Left lung (tissue), 4 donors: ENCODE measurements at regions not wholly inside any gene's neighbourhood (a gene's known extent, or its start where the extent isn't known, plus 50 kb on each side); places are given as distances from the start of the nearest gene placed in this dataset.

Source experiments
- ATAC-seq: fragments of 200-7000 bp; cut with Tn5 transposase; one replicate; pipeline ENCODE4 v1.9.1; 2020; ENCODE audit warnings: moderate library complexity
- DNase-seq, 4 donors: peaks; one replicate each; pipeline ENCODE4 v3.0.0-alpha.2; 2013 to 2020
- H3K27ac ChIP-seq, 2 donors: fragments of 200-600 bp; sonication (generic) in 1 of 2; one replicate each; pipeline versions ENCODE4 v1.5.0 to v1.8.0; 2020 to 2021
- H3K27me3 ChIP-seq, 2 donors: fragments of 200-600 bp; sonication (generic) in 1 of 2; one replicate each; pipeline versions ENCODE4 v1.5.0 to v1.8.0; 2020 to 2021
- H3K36me3 ChIP-seq, 2 donors: fragments of 200-600 bp; sonication (generic) in 1 of 2; one replicate each; pipeline versions ENCODE4 v1.5.0 to v1.8.0; 2020 to 2021
- H3K4me1 ChIP-seq, 2 donors: fragments of 200-600 bp; one replicate each; pipeline ENCODE4 v1.8.0; 2021
- H3K4me3 ChIP-seq, 2 donors: fragments of 200-600 bp; sonication (generic) in 1 of 2; one replicate each; pipeline versions ENCODE4 v1.5.0 to v1.8.0; 2020 to 2021; ENCODE audit warnings: mild to moderate bottlenecking in 1 of 2
- H3K9me3 ChIP-seq, 2 donors: fragments of 200-600 bp; sonication (generic) in 1 of 2; one replicate each; pipeline versions ENCODE4 v1.5.0 to v1.8.0; 2020 to 2021
- intact Hi-C, 2 donors: fragments of 100-400 bp; cut with DNase I; formaldehyde crosslinking; loops; one replicate each; pipeline versions ENCODE4 v1.11.2 to v1.14.2; 2022
- TF ChIP-seq, protein P1 (sequence below), 2 donors: fragments of 200-600 bp; sonication (generic) in 1 of 2; IDR thresholded peaks; one replicate each; pipeline versions ENCODE4 v1.5.0 to v1.8.0; 2021; ENCODE audit warnings: antibody characterized with exemption in 2 of 2
- donor health status: DM: no; HTN: yes; CAD: no.
- donor health status: DM: no; HTN: no; CAD: no.

DNA sequence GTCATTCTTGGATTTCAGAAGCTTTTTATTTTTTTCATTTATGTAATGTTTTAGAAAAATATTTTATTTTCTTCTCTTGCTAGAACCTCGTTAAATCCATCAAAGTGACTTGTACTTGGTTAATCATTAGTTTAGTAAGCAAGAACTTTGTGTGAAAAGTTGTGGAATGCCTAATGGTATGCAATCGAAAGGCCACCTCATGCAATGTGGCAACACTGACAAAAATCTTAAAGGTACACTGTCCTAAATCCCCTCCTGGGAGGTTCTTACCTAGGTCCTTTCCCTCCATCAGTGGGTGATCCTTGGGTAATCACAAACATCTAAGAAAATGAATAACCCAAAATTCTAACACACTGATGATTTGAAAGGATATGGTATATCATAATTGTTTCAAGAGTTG, 304.2 kb downstream of the DNAH5 start:
- DNase-seq (no peak), ATAC-seq (no peak)
- TF ChIP-seq, protein P1, sequence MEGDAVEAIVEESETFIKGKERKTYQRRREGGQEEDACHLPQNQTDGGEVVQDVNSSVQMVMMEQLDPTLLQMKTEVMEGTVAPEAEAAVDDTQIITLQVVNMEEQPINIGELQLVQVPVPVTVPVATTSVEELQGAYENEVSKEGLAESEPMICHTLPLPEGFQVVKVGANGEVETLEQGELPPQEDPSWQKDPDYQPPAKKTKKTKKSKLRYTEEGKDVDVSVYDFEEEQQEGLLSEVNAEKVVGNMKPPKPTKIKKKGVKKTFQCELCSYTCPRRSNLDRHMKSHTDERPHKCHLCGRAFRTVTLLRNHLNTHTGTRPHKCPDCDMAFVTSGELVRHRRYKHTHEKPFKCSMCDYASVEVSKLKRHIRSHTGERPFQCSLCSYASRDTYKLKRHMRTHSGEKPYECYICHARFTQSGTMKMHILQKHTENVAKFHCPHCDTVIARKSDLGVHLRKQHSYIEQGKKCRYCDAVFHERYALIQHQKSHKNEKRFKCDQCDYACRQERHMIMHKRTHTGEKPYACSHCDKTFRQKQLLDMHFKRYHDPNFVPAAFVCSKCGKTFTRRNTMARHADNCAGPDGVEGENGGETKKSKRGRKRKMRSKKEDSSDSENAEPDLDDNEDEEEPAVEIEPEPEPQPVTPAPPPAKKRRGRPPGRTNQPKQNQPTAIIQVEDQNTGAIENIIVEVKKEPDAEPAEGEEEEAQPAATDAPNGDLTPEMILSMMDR (IDR thresholded peaks at IDR 0.05): no peak
- H3K27ac ChIP-seq: no peak overlapping the region
- no peaks in the 10 kb centered on the region for H3K27me3 ChIP-seq
- H3K4me1 ChIP-seq: no peaks in the 10 kb centered on the region
- intact Hi-C loops: no loop called here
- H3K9me3 ChIP-seq: peaks cover 0 to 2% of the 10 kb centered on the region in 2 donors
- no peaks in the 10 kb centered on the region for H3K36me3 ChIP-seq
- H3K4me3 ChIP-seq: no peak overlapping the region

GRCh38 chr5:13632676-13633075, 311.8 kb downstream of the DNAH5 start:
- Histone ChIP-seq H3K36me3 (no peaks in the 10 kb centered on the region), H3K4me1 (no peaks in the 10 kb centered on the region), H3K27me3 (no peaks in the 10 kb centered on the region), H3K9me3 (peaks cover 0 to 2% of the 10 kb centered on the region in 2 donors), H3K4me3 (no peak overlapping the region), H3K27ac (no peak overlapping the region)
- ATAC-seq (no peak), DNase-seq (no peak)
- TF ChIP-seq, protein P1 (IDR thresholded peaks at IDR 0.05): no peak
- intact Hi-C loops: no loop called here

GRCh38 chr5:13629218-13629617, 315.3 kb downstream of the DNAH5 start:
- no peak for ATAC-seq
- peaks cover 0 to 6% of the 10 kb centered on the region in 2 donors for H3K9me3 ChIP-seq

GRCh38 chr5:13627673-13628454, 316.6 kb downstream of the DNAH5 start:
- H3K36me3 ChIP-seq: no peaks in the 10 kb centered on the region

More at GRCh38 chr5:13629218-13629617, 315.3 kb downstream of the DNAH5 start:
- TF ChIP-seq, protein P1 (IDR thresholded peaks at IDR 0.05): no peak
- H3K4me1 ChIP-seq: no peaks in the 10 kb centered on the region
- no peak for DNase-seq
- no peaks in the 10 kb centered on the region for H3K27me3 ChIP-seq
- H3K27ac ChIP-seq: no peak overlapping the region
- no peak overlapping the region for H3K4me3 ChIP-seq
- H3K36me3 ChIP-seq: no peaks in the 10 kb centered on the region
- intact Hi-C loops: no loop called here

GRCh38 chr5:13625616-13626198, 318.8 kb downstream of the DNAH5 start:
- intact Hi-C loops: no loop called here
- no peaks in the 10 kb centered on the region for H3K27me3 ChIP-seq
- H3K9me3 ChIP-seq: peaks cover 0 to 4% of the 10 kb centered on the region in 2 donors
- H3K4me1 ChIP-seq: no peaks in the 10 kb centered on the region
- TF ChIP-seq, protein P1 (IDR thresholded peaks at IDR 0.05): no peak
- ATAC-seq: no peak
- DNase-seq: no peak
- no peak overlapping the region for H3K4me3 ChIP-seq
- H3K27ac ChIP-seq: no peak overlapping the region
- H3K36me3 ChIP-seq: no peaks in the 10 kb centered on the region

More at GRCh38 chr5:13627673-13628454, 316.6 kb downstream of the DNAH5 start:
- H3K9me3 ChIP-seq: peaks cover 0 to 6% of the 10 kb centered on the region in 2 donors
- no peak overlapping the region for H3K4me3 ChIP-seq
- H3K4me1 ChIP-seq: no peaks in the 10 kb centered on the region
- TF ChIP-seq, protein P1 (IDR thresholded peaks at IDR 0.05): no peak
- intact Hi-C loops: no loop called here
- no peak overlapping the region for H3K27ac ChIP-seq
- no peak for ATAC-seq
- H3K27me3 ChIP-seq: no peaks in the 10 kb centered on the region
- DNase-seq: no peak
